Type B pancreatic cell (in vitro differentiated cells): ENCODE measurements at regions not wholly inside any gene's neighbourhood (a gene's known extent, or its start where the extent isn't known, plus 50 kb on each side); places are given as distances from the start of the nearest gene placed in this dataset.

Experiments
- DNase-seq: peaks from one replicate; pipeline ENCODE4 v3.0.0; 2021; ENCODE audit warnings: mixed read lengths; ENCODE audit not compliant: unreplicated experiment; ENCODE audit errors: extremely low spot score
- H3K27ac Mint-ChIP-seq: 2 replicates; pipeline ENCODE4 v1.8.0; 2021; ENCODE audit warnings: mild to moderate bottlenecking, mixed read lengths
- H3K27me3 Mint-ChIP-seq: 2 replicates; pipeline ENCODE4 v1.8.0; 2021; ENCODE audit warnings: mixed read lengths
- H3K36me3 Mint-ChIP-seq: 2 replicates; pipeline ENCODE4 v1.8.0; 2021; ENCODE audit warnings: mixed read lengths
- H3K4me1 Mint-ChIP-seq: one replicate; pipeline ENCODE4 v1.8.0; 2021; ENCODE audit warnings: mixed read lengths; ENCODE audit not compliant: unreplicated experiment
- H3K4me3 Mint-ChIP-seq: 2 replicates; pipeline ENCODE4 v1.8.0; 2021; ENCODE audit warnings: mild to moderate bottlenecking, mixed read lengths
- H3K9me3 Mint-ChIP-seq: 2 replicates; pipeline ENCODE4 v1.8.0; 2021; ENCODE audit warnings: mixed read lengths
- CTCF ChIP-seq: fragments of 200-600 bp; sonication (generic); conservative IDR thresholded peaks from 2 replicates; pipeline ENCODE4 v1.5.0; 2021; ENCODE audit warnings: antibody characterized with exemption, mild to moderate bottlenecking

GRCh38 chr6:147108259-147108910 lies 95.8 kb upstream of the STXBP5 start:
- TF ChIP-seq CTCF: no peak
- DNase-seq: no peak
- Mint-ChIP-seq H3K4me3 (no peak overlapping the region), H3K36me3 (no peaks in the 10 kb centered on the region), H3K27me3 (no peaks in the 10 kb centered on the region), H3K27ac (no peak overlapping the region), H3K4me1 (peaks cover 3% of the 10 kb centered on the region), H3K9me3 (no peaks in the 10 kb centered on the region)

GRCh38 chr6:147109707-147110106 lies 94.5 kb upstream of the STXBP5 start:
- H3K4me1 Mint-ChIP-seq: peaks cover 3% of the 10 kb centered on the region
- no peaks in the 10 kb centered on the region for H3K27me3 Mint-ChIP-seq
- DNase-seq: no peak
- no peaks in the 10 kb centered on the region for H3K36me3 Mint-ChIP-seq
- H3K9me3 Mint-ChIP-seq: no peaks in the 10 kb centered on the region
- no peak overlapping the region for H3K27ac Mint-ChIP-seq
- H3K4me3 Mint-ChIP-seq: no peak overlapping the region
- no peak for TF ChIP-seq CTCF

GRCh38 chr6:147116056-147116455 lies 88.2 kb upstream of the STXBP5 start:
- H3K9me3 Mint-ChIP-seq: peaks cover 5% of the 10 kb centered on the region
- no peak for DNase-seq
- H3K27ac Mint-ChIP-seq: no peak overlapping the region
- H3K36me3 Mint-ChIP-seq: no peaks in the 10 kb centered on the region
- no peaks in the 10 kb centered on the region for H3K4me1 Mint-ChIP-seq
- no peaks in the 10 kb centered on the region for H3K27me3 Mint-ChIP-seq
- no peak for TF ChIP-seq CTCF
- no peak overlapping the region for H3K4me3 Mint-ChIP-seq

GRCh38 chr6:147117011-147117410 lies 87.2 kb upstream of the STXBP5 start:
- no peak overlapping the region for H3K4me3 Mint-ChIP-seq

GRCh38 chr6:147117580-147117979 lies 86.6 kb upstream of the STXBP5 start:
- H3K36me3 Mint-ChIP-seq: no peaks in the 10 kb centered on the region
- H3K4me3 Mint-ChIP-seq: no peak overlapping the region

More at GRCh38 chr6:147117011-147117410, 87.2 kb upstream of the STXBP5 start:
- Mint-ChIP-seq H3K27me3 (no peaks in the 10 kb centered on the region), H3K36me3 (no peaks in the 10 kb centered on the region), H3K4me1 (no peaks in the 10 kb centered on the region), H3K27ac (no peak overlapping the region), H3K9me3 (peaks cover 5% of the 10 kb centered on the region)
- TF ChIP-seq CTCF: no peak
- no peak for DNase-seq

More at GRCh38 chr6:147117580-147117979, 86.6 kb upstream of the STXBP5 start:
- no peak for DNase-seq
- no peak for TF ChIP-seq CTCF
- Mint-ChIP-seq H3K27me3 (no peaks in the 10 kb centered on the region), H3K9me3 (peaks cover 5% of the 10 kb centered on the region), H3K4me1 (no peaks in the 10 kb centered on the region), H3K27ac (no peak overlapping the region)
